Right atrium auricular region (tissue), 2 donors: ENCODE measurements at regions not wholly inside any gene's neighbourhood (a gene's known extent, or its start where the extent isn't known, plus 50 kb on each side); places are given as distances from the start of the nearest gene placed in this dataset.

Experiments
- DNase-seq: peaks from one replicate; pipeline ENCODE4 v3.0.0-alpha.2; 2019; ENCODE audit warnings: low spot score
- H3K27ac ChIP-seq, 2 donors: fragments of 200-600 bp; sonication (generic); 1 replicate in 1 of 2; 2 replicates in 1 of 2; pipeline ENCODE4 v1.5.1; 2016 to 2019
- H3K27me3 ChIP-seq, 2 donors: fragments of 200-600 bp; sonication (generic); one replicate each; pipeline versions ENCODE4 v1.5.1 to v1.6.0; 2017 to 2019
- H3K36me3 ChIP-seq: fragments of 200-600 bp; sonication (generic); one replicate; pipeline ENCODE4 v1.5.1; 2016
- H3K4me1 ChIP-seq, 2 donors: fragments of 200-600 bp; sonication (generic); one replicate each; pipeline versions ENCODE4 v1.5.1 to v1.6.0; 2017 to 2019
- H3K4me3 ChIP-seq, 2 donors: fragments of 200-600 bp; sonication (generic); 1 replicate in 1 of 2; 2 replicates in 1 of 2; pipeline ENCODE4 v1.5.1; 2017 to 2019; ENCODE audit warnings: mild to moderate bottlenecking in 1 of 2, moderate library complexity in 1 of 2
- H3K9me3 ChIP-seq, 2 donors: fragments of 200-600 bp; sonication (generic); one replicate each; pipeline ENCODE4 v1.5.1; 2019
- TF ChIP-seq, protein P1 (sequence below), 2 donors: fragments of 200-600 bp; sonication (generic); IDR thresholded peaks; one replicate each; pipeline ENCODE4 v1.5.1; 2019; ENCODE audit warnings: antibody characterized with exemption in 2 of 2

DNA sequence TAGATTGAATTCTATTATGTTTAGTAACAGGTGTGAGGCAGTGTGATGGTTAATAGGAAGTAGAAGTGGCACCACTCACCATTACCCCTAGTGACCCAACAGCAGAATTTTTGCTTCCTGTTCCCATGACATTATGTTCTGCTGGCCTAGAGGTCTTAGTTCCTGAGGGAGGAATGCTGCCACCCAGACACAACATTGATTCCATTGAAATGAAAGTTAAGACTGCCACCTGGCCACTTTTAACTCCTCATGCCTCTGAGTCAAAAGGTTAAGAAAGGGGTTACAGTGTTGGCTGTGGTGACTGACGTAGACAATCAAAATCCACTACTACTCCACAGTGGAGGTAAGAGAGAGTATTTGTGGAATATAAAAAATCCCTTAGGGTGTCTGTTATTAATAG, 218.9 kb upstream of the NMUR2 start:
- TF ChIP-seq, protein P1, sequence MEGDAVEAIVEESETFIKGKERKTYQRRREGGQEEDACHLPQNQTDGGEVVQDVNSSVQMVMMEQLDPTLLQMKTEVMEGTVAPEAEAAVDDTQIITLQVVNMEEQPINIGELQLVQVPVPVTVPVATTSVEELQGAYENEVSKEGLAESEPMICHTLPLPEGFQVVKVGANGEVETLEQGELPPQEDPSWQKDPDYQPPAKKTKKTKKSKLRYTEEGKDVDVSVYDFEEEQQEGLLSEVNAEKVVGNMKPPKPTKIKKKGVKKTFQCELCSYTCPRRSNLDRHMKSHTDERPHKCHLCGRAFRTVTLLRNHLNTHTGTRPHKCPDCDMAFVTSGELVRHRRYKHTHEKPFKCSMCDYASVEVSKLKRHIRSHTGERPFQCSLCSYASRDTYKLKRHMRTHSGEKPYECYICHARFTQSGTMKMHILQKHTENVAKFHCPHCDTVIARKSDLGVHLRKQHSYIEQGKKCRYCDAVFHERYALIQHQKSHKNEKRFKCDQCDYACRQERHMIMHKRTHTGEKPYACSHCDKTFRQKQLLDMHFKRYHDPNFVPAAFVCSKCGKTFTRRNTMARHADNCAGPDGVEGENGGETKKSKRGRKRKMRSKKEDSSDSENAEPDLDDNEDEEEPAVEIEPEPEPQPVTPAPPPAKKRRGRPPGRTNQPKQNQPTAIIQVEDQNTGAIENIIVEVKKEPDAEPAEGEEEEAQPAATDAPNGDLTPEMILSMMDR (IDR thresholded peaks at IDR 0.05) = no peak
- no peaks in the 10 kb centered on the region for H3K4me1 ChIP-seq
- H3K27me3 ChIP-seq = no peaks in the 10 kb centered on the region
- H3K36me3 ChIP-seq = no peaks in the 10 kb centered on the region
- no peak for DNase-seq
- H3K4me3 ChIP-seq = no peak overlapping the region
- H3K27ac ChIP-seq = no peak overlapping the region
- no peaks in the 10 kb centered on the region for H3K9me3 ChIP-seq

DNA sequence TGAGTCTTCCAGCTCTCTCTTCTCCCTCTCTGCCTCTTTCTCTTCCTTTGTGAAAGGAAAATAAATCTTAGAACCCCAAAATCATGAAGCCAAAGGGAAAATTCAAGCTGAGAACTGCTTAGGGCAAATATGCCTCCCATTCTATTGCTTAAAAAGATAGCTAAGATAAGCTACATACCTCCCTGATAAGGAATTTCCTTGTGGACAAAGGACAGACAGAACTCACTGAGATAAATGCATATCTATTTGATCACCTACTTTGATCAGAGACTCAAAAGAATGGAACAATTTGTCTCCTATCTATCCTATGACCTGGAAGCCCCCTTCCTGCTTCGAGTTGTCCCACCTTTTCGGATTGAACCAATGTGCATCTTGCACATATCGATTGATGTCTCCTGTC, 220.6 kb upstream of the NMUR2 start:
- Histone ChIP-seq H3K27me3 (no peaks in the 10 kb centered on the region), H3K27ac (no peak overlapping the region), H3K9me3 (no peaks in the 10 kb centered on the region), H3K36me3 (no peaks in the 10 kb centered on the region), H3K4me1 (no peaks in the 10 kb centered on the region), H3K4me3 (no peak overlapping the region)
- DNase-seq = no peak
- TF ChIP-seq, protein P1 (IDR thresholded peaks at IDR 0.05) = no peak

DNA sequence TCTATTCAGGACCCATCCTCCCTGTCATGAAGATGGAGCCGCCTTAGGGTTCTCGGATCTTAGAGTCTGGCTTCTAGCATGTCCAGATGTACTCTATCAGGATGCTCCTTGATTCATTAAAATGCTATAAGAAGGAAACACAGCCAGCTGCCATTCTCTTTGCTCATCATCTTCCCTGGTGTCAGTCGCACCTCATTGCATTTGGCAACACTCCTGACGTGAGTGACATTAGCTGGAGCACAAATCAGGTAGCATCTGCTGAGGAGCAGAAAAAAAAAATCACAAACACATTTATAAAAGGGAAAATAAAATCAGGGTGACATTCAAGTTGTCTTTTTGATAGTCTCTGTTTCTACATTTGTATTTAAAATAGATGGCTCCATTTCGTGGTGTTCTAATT, 226.1 kb upstream of the NMUR2 start:
- peak overlapping the region in 1 of 2 donors; percentile 67 for H3K27ac ChIP-seq
- no peaks in the 10 kb centered on the region for H3K9me3 ChIP-seq
- DNase-seq = no peak
- H3K27me3 ChIP-seq = no peaks in the 10 kb centered on the region
- no peaks in the 10 kb centered on the region for H3K36me3 ChIP-seq
- H3K4me1 ChIP-seq = peaks cover 0 to 5% of the 10 kb centered on the region in 2 donors
- TF ChIP-seq, protein P1 (IDR thresholded peaks at IDR 0.05) = no peak
- H3K4me3 ChIP-seq = no peak overlapping the region

DNA sequence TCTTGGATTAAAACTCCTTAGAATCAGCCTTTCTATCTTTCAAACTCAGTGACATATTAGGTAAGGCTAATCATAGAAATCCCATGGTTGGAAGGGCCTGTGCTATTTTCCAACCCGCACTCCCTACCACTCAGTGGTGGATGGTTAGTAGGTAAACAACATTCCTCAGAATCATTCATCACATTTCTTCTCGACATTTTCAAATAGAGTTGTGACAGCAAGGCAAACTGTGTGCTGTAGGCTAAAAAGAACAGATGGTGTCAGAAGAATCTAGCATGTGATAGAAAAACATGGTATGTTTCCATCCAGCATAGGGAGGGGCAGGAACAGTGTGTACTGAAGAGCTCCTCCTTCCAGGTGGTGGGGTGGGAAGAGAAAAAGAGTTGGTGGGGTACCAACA, 227.3 kb upstream of the NMUR2 start:
- TF ChIP-seq, protein P1 (IDR thresholded peaks at IDR 0.05) = no peak
- H3K27ac ChIP-seq = peak overlapping the region in 1 of 2 donors; percentile 67
- no peak overlapping the region for H3K4me3 ChIP-seq
- H3K36me3 ChIP-seq = no peaks in the 10 kb centered on the region
- no peak for DNase-seq
- peaks cover 0 to 5% of the 10 kb centered on the region in 2 donors for H3K4me1 ChIP-seq
- H3K9me3 ChIP-seq = no peaks in the 10 kb centered on the region
- H3K27me3 ChIP-seq = no peaks in the 10 kb centered on the region

DNA sequence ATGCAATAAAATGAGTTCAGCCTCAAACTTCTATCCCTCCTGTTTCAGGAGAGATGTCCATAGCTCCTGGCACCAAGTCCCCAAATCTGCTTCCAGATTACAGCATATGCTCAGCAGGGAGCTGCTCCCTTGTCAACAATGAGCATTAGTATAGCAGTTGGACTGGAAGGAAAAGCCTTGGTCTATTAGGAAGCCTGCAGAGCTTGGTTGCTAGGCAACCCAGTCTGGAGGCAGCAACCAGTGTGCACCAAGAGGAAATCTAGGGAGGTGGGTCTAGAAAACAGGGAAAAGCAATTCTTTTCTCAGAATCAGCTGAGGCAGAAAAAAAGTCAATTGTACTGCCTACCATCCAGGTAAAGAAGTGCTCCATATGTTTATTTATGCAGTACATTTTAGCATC, 229.5 kb upstream of the NMUR2 start:
- TF ChIP-seq, protein P1 (IDR thresholded peaks at IDR 0.05) = no peak
- H3K4me3 ChIP-seq = no peak overlapping the region
- peaks cover 0 to 5% of the 10 kb centered on the region in 2 donors for H3K4me1 ChIP-seq
- H3K36me3 ChIP-seq = no peaks in the 10 kb centered on the region
- no peaks in the 10 kb centered on the region for H3K27me3 ChIP-seq
- H3K27ac ChIP-seq = no peak overlapping the region
- no peaks in the 10 kb centered on the region for H3K9me3 ChIP-seq
- no peak for DNase-seq

DNA sequence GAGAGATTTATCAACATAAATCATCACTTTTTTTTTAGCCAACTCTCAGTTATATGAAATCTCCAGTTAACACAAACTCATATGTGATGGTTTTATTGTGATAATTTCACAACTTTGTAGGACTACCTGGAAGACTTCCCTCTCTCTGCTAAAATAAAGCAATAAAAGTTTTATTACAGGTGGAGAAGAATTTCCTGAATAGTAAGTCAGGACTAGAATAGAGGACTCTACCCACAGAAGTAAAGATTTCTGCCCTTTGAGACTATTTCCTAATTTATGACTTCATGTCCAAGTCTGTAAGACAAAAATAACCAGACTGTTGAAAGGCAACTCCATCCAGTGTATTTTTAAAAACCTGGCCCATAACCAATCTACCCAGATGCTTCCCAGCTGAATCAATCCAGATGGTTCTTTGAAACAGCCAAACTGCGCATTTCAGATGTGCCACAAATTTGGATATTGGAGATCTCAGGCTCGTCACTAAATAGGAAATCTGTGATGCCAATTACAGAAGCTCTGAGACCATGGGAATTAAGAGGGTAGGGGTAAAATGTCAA, 234.0 kb upstream of the NMUR2 start:
- Histone ChIP-seq H3K4me3 (no peak overlapping the region), H3K27ac (peak overlapping the region in 1 of 2 donors; percentile 54), H3K36me3 (no peaks in the 10 kb centered on the region), H3K9me3 (no peaks in the 10 kb centered on the region), H3K4me1 (peaks cover 0 to 5% of the 10 kb centered on the region in 2 donors), H3K27me3 (no peaks in the 10 kb centered on the region)
- TF ChIP-seq, protein P1 (IDR thresholded peaks at IDR 0.05) = no peak
- no peak for DNase-seq
